AG04450 (cell line): ENCODE measurements at regions not wholly inside any gene's neighbourhood (a gene's known extent, or its start where the extent isn't known, plus 50 kb on each side); places are given as distances from the start of the nearest gene placed in this dataset.

Source experiments
- CTCF ChIA-PET: fragments of 300-600, 350-600 bp; formaldehyde crosslinking; extraction: SDS; loops from one replicate; lab custom pipeline; 2022; ENCODE audit warnings: antibody characterized with exemption, inconsistent platforms; lab: Charles Lee
- POLR2A ChIA-PET: fragments of 350-600 bp; formaldehyde crosslinking; extraction: SDS; loops from one replicate; lab custom pipeline; 2021; ENCODE audit warnings: antibody characterized with exemption, inconsistent platforms; lab: Yijun Ruan, JAX
- DNase-seq: peaks from one replicate; pipeline ENCODE4 v3.0.0-alpha.2; 2011; ENCODE audit warnings: low read depth, low spot score
- H3K27ac ChIP-seq: one replicate; pipeline ENCODE4 v1.5.1; 2012; ENCODE audit warnings: low read depth, low read length, control low read depth
- H3K27me3 ChIP-seq: one replicate; pipeline ENCODE4 v1.6.0; 2012; ENCODE audit warnings: low read length; ENCODE audit not compliant: control insufficient read depth, insufficient read depth
- H3K4me3 ChIP-seq: 2 replicates; pipeline ENCODE4 v1.5.1; 2011; ENCODE audit warnings: mild to moderate bottlenecking, low read depth, low read length, control low read depth
- H3K9me3 ChIP-seq: 2 replicates; pipeline ENCODE4 v1.5.1; 2012; ENCODE audit warnings: low read length; ENCODE audit not compliant: control insufficient read depth, insufficient read depth
- CTCF ChIP-seq: IDR thresholded peaks from 2 replicates; pipeline ENCODE4 v1.5.1; 2011; ENCODE audit warnings: low read depth, low read length, control low read depth, inconsistent platforms

- no peak for TF ChIP-seq CTCF
- no peak overlapping the region for H3K27ac ChIP-seq
- CTCF ChIA-PET, result no interaction called here
- H3K27me3 ChIP-seq, result no peaks in the 10 kb centered on the region
- DNase-seq, result no peak
- POLR2A ChIA-PET, result no interaction called here
- peaks cover 4% of the 10 kb centered on the region; the same call in 1 of the 2 replicates for H3K9me3 ChIP-seq
- no peak overlapping the region for H3K4me3 ChIP-seq
Measured at GRCh38 chr4:127155555-127155954, 477.2 kb upstream of the INTU start.

- no peak overlapping the region for H3K27ac ChIP-seq
- peaks cover 7% of the 10 kb centered on the region; the same call in 1 of the 2 replicates for H3K9me3 ChIP-seq
- ChIA-PET POLR2A (interaction anchor here (0.5 to 0.7 kb wide), 3 partner anchors 15 to 347 kb away, joined by 3 to 4 read pairs (median 3); no protein-coding TSS in a partner anchor), CTCF (no interaction called here)
- no peaks in the 10 kb centered on the region for H3K27me3 ChIP-seq
- peak; percentile 52 for DNase-seq
- no peak for TF ChIP-seq CTCF
- H3K4me3 ChIP-seq, result no peak overlapping the region
Measured at GRCh38 chr4:127162741-127163140, 470.0 kb upstream of the INTU start.

DNA sequence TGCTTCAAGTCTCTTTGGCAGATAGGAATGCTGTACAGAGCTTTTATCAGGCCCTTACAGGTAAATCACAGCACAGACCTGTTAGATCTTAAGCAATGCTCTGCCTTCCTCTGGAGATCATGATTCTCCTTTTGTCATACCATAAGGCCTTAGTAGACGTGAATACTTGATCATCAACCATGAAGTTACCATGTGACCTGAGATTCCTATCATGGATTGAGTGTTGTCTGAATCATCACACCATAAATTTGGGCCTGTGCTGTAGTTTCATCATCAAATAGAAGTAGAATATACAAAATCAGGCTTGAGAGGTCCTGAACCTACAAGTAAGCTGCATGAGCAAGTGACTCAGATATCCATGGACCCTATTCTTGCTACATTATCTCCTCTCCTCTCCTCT, 466.8 kb upstream of the INTU start:
- Histone ChIP-seq H3K4me3 (no peak overlapping the region), H3K27me3 (no peaks in the 10 kb centered on the region), H3K27ac (no peak overlapping the region), H3K9me3 (no peaks in the 10 kb centered on the region)
- no peak for TF ChIP-seq CTCF
- ChIA-PET CTCF (no interaction called here), POLR2A (no interaction called here)
- DNase-seq, result no peak

DNA sequence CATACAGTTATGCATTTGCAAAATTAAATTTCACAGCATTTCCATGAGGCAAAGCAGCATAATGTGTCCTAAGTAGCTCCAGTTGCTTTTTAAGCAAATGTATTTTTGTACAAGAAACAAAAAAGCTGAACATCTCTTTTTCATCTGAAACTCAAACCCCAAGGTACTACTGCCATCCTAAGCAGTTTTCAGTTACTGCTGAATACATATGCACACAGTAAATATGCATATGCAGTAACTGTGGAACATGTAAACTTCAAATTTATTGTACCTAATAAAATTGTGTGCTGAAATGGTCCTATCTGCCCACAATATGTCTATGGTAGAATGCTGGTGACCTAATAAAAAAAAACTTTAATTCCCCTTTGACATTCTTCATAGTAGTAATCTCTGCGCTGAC, 458.6 kb upstream of the INTU start:
- CTCF ChIA-PET, result interaction anchor here (1.6 kb wide), 1 partner anchor 14 kb away, joined by 4 read pairs; no protein-coding TSS in a partner anchor
- Histone ChIP-seq H3K9me3 (no peaks in the 10 kb centered on the region), H3K4me3 (no peak overlapping the region), H3K27me3 (no peaks in the 10 kb centered on the region), H3K27ac (no peak overlapping the region)
- POLR2A ChIA-PET, result no interaction called here
- no peak for TF ChIP-seq CTCF
- DNase-seq, result no peak

DNA sequence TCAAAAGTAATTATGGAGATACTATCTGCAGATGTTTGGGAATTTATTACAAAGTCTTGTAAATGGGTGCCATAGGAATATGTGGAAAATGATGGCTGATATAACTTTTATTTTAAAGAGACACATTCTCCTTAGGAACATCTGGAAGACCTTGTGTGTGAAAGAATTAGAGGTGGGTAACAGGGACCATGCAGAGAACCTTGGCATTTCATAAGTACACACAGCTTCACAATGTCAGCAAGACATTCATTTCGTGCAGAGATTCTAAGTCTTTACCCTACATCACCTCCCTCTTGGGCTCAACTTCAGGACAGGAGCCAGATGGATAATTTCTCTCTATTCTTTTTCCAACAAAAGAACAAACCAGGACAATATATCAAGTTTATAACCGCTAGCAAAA, 458.1 kb upstream of the INTU start:
- H3K27ac ChIP-seq, result no peak overlapping the region
- ChIA-PET CTCF (interaction anchor here (1.6 kb wide), 1 partner anchor 13 kb away, joined by 4 read pairs; no protein-coding TSS in a partner anchor), POLR2A (no interaction called here)
- H3K27me3 ChIP-seq, result no peaks in the 10 kb centered on the region
- no peaks in the 10 kb centered on the region for H3K9me3 ChIP-seq
- H3K4me3 ChIP-seq, result no peak overlapping the region
- no peak for DNase-seq
- TF ChIP-seq CTCF, result no peak
